ENCODE measurements at regions not wholly inside any gene's neighbourhood (a gene's known extent, or its start where the extent isn't known, plus 50 kb on each side); places are given as distances from the start of the nearest gene placed in this dataset.

DNA sequence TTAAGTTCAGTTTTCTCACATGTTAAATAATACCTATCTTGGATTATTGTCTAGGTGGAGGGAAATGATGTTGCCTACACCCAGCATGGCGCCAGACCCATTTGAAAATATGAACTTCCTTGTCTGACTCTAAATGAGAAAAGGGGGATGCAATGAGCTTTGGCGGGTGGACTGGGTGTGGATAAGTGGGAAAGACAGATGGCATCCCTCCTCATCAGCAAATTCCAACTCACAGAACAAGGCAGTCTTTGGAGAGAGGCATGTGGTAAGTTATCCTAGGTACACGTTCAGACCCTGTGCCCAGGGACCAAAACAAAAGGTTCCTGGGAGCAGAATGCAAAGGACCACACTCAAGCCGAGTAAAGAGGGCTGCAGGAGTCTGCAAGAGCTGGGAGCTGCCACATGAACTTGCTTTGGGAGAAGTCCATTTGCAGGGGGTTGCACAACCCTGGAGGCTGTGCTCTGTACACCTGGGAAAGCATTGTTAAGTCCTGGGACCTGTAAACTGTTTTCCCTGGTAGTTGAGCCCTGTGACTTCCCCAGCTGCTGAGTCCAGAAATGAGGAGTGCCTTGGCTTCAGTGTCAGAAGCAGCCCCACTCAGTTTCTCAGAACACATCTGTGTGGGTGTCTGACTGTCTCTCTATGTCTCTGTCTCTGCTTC lies 102.3 kb upstream of the TPM1 start:
- Histone ChIP-seq H3K27ac (peak overlapping the region in 6 of 8 donors; percentile 4 to 65 (median 56)), H3K4me3 (no peak overlapping the region), H3K36me3 (no peaks in the 10 kb centered on the region), H3K9me3 (no peaks in the 10 kb centered on the region), H3K27me3 (replicated peaks in 1 of 7) (peaks cover 0 to 5% (median 0%) of the 10 kb centered on the region in 7 donors), H3K4me1 (peaks cover 0 to 29% (median 11%) of the 10 kb centered on the region in 6 donors)
- DNase-seq = no peak
- intact Hi-C loops (cut with DNase I; ENCODE audit: low total_unique reads) = no loop called here
- no peak for TF ChIP-seq POLR2AphosphoS5 (IDR thresholded peaks at IDR 0.05)
- TF ChIP-seq POLR2A (IDR thresholded peaks at IDR 0.05) = no peak
- TF ChIP-seq, protein P1, sequence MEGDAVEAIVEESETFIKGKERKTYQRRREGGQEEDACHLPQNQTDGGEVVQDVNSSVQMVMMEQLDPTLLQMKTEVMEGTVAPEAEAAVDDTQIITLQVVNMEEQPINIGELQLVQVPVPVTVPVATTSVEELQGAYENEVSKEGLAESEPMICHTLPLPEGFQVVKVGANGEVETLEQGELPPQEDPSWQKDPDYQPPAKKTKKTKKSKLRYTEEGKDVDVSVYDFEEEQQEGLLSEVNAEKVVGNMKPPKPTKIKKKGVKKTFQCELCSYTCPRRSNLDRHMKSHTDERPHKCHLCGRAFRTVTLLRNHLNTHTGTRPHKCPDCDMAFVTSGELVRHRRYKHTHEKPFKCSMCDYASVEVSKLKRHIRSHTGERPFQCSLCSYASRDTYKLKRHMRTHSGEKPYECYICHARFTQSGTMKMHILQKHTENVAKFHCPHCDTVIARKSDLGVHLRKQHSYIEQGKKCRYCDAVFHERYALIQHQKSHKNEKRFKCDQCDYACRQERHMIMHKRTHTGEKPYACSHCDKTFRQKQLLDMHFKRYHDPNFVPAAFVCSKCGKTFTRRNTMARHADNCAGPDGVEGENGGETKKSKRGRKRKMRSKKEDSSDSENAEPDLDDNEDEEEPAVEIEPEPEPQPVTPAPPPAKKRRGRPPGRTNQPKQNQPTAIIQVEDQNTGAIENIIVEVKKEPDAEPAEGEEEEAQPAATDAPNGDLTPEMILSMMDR (IDR thresholded peaks at IDR 0.05 in 8 of 11, conservative IDR thresholded peaks at IDR 0.05 in 3 of 11) = no peak
- WGBS, 5 donors = 64 to 89% (median 79%) methylated on average over 4 of the region's 4 CpGs

DNA sequence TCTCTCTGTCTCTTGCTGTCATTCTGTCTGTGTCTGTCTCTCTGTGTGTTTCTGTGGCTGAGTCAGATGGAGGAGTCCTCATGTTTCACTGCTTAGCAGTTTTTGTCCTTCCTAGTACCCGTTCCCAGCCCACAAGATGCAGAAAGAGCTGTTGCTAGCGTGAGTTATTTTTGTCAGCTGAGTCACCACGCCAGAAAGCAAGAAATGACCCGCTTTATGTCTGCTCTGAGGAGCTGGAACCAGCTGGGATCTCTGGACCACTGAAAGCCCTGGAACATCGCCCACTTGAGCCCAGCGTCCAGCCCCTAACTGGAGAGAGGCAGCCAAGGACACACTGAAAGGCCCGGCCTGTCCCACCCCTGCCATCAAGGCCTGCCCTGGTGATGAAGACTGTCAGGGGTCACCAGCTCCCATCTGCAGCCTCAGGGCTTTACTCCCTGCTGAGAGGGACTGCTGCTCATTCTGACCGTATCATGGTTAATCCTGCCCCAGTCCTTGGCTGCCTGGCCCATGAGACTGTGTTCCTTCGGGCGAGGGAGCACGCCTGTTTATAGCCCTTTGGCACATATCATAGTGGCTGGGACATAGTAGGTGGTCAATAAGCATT lies 101.7 kb upstream of the TPM1 start:
- intact Hi-C loops (cut with DNase I; ENCODE audit: low total_unique reads) = no loop called here
- Histone ChIP-seq H3K36me3 (no peaks in the 10 kb centered on the region), H3K4me3 (no peak overlapping the region), H3K27ac (peak overlapping the region in 6 of 8 donors; percentile 4 to 65 (median 56)), H3K9me3 (no peaks in the 10 kb centered on the region), H3K27me3 (replicated peaks in 1 of 7) (no peaks in the 10 kb centered on the region), H3K4me1 (peaks cover 0 to 27% (median 11%) of the 10 kb centered on the region in 6 donors)
- WGBS, 5 donors = 52 to 70% (median 58%) methylated on average over 11 of the region's 11 CpGs
- no peak for DNase-seq
- TF ChIP-seq, protein P1 (IDR thresholded peaks at IDR 0.05 in 8 of 11, conservative IDR thresholded peaks at IDR 0.05 in 3 of 11) = no peak
- TF ChIP-seq POLR2A (IDR thresholded peaks at IDR 0.05) (no peak), POLR2AphosphoS5 (IDR thresholded peaks at IDR 0.05) (peak; percentile 51 to 64 (median 60))

DNA sequence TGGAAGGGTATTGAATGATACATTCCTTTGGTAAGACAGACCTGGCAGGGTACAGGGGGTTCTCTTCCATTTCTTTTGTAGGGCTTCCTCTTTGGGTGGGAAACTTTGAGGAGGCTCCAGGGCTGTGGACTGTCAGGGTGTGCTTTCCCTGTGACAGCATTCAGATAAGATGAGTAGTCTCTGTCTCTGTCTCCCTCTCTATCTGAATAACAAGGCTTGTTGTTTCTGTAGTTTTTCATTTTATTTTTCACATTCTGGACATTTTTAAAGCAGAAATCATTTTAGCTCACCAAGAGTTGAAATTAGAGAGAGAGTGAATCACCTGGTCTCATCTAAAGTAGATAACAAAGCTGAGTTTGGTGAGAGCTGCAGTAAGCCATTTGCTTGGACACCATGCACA lies 100.8 kb upstream of the TPM1 start:
- TF ChIP-seq POLR2A (IDR thresholded peaks at IDR 0.05) (no peak), POLR2AphosphoS5 (IDR thresholded peaks at IDR 0.05) (no peak)
- Histone ChIP-seq H3K4me1 (peaks cover 0 to 27% (median 11%) of the 10 kb centered on the region in 6 donors), H3K27ac (peak overlapping the region in 3 of 8 donors; percentile 54 to 65 (median 60)), H3K4me3 (no peak overlapping the region), H3K9me3 (no peaks in the 10 kb centered on the region), H3K27me3 (replicated peaks in 1 of 7) (peaks cover 0 to 1% (median 0%) of the 10 kb centered on the region in 7 donors), H3K36me3 (no peaks in the 10 kb centered on the region)
- intact Hi-C loops (cut with DNase I; ENCODE audit: low total_unique reads) = no loop called here
- DNase-seq = no peak

DNA sequence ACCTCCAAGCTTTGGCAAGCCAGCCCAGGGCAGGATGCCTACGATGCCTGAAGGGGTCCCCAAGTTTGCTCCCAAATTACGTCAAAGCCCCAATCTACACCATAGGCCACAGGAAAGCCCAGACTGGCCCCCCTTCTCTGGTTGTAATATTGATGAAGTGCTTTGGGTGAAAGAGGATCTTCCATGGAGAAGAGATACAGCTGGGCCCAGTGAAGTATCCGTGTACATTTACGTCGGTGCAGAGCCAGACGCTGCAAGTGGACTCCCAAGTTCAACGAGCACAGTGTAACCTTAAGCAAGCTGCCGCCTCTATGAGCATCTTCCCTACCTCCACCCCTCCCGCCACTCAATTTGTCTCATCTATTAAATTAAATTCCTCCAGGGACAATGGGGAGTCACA lies 100.1 kb upstream of the TPM1 start:
- 87 to 90% (median 88%) methylated on average over 9 of the region's 9 CpGs for WGBS, 5 donors
- intact Hi-C loops (cut with DNase I; ENCODE audit: low total_unique reads) = no loop called here

More for the DNA sequence above, 100.1 kb upstream of the TPM1 start:
- H3K9me3 ChIP-seq = no peaks in the 10 kb centered on the region
- no peak overlapping the region for H3K4me3 ChIP-seq
- H3K36me3 ChIP-seq = no peaks in the 10 kb centered on the region
- DNase-seq = no peak
- no peak overlapping the region for H3K27ac ChIP-seq
- TF ChIP-seq, protein P1 (IDR thresholded peaks at IDR 0.05 in 8 of 11, conservative IDR thresholded peaks at IDR 0.05 in 3 of 11) = no peak
- TF ChIP-seq POLR2A (IDR thresholded peaks at IDR 0.05) (no peak), POLR2AphosphoS5 (IDR thresholded peaks at IDR 0.05) (no peak)
- H3K27me3 ChIP-seq (replicated peaks in 1 of 7) = peaks cover 0 to 8% (median 0%) of the 10 kb centered on the region in 7 donors
- H3K4me1 ChIP-seq = peaks cover 0 to 27% (median 11%) of the 10 kb centered on the region in 6 donors
